Fibroblast of the aortic adventitia (primary cell): ENCODE measurements at regions not wholly inside any gene's neighbourhood (a gene's known extent, or its start where the extent isn't known, plus 50 kb on each side); places are given as distances from the start of the nearest gene placed in this dataset.

Experiments used
- DNase-seq: peaks from one replicate; pipeline ENCODE4 v3.0.0-alpha.2; 2010; ENCODE audit warnings: low read depth
- H3K4me3 ChIP-seq: 2 replicates; pipeline ENCODE4 v1.5.1; 2011; ENCODE audit warnings: low read depth, mild to moderate bottlenecking, control low read depth, low read length, moderate library complexity
- CTCF ChIP-seq: IDR thresholded peaks from 2 replicates; pipeline ENCODE4 v1.5.1; 2011; ENCODE audit warnings: mild to moderate bottlenecking, low read length, control low read depth, inconsistent platforms; ENCODE audit not compliant: insufficient read depth

GRCh38 chr16:80059836-80060235 lies 459.3 kb upstream of the MAF start:
- DNase-seq: no peak
- no peak for TF ChIP-seq CTCF
- H3K4me3 ChIP-seq: no peak overlapping the region

GRCh38 chr16:80058214-80058613 lies 457.7 kb upstream of the MAF start:
- TF ChIP-seq CTCF: no peak
- no peak overlapping the region for H3K4me3 ChIP-seq
- peak; percentile 2 for DNase-seq

GRCh38 chr16:80056324-80056723 lies 455.8 kb upstream of the MAF start:
- H3K4me3 ChIP-seq: no peak overlapping the region
- DNase-seq: peak; percentile 33
- TF ChIP-seq CTCF: no peak

GRCh38 chr16:80055831-80056230 lies 455.3 kb upstream of the MAF start:
- H3K4me3 ChIP-seq: no peak overlapping the region
- no peak for DNase-seq
- TF ChIP-seq CTCF: no peak

- no peak for DNase-seq
- H3K4me3 ChIP-seq: no peak overlapping the region
- TF ChIP-seq CTCF: no peak
Measured at GRCh38 chr16:80054647-80055046, 454.1 kb upstream of the MAF start.

GRCh38 chr16:80051040-80051439 lies 450.5 kb upstream of the MAF start:
- no peak for DNase-seq
- H3K4me3 ChIP-seq: no peak overlapping the region
- TF ChIP-seq CTCF: no peak

GRCh38 chr16:80048250-80048649 lies 447.7 kb upstream of the MAF start:
- no peak for TF ChIP-seq CTCF
- no peak overlapping the region for H3K4me3 ChIP-seq
- no peak for DNase-seq
